ENCODE measurements at regions not wholly inside any gene's neighbourhood (a gene's known extent, or its start where the extent isn't known, plus 50 kb on each side); places are given as distances from the start of the nearest gene placed in this dataset.

GRCh38 chr4:41838590-41838989 is 90.1 kb upstream of the PHOX2B start:
- peaks cover 20% of the 10 kb centered on the region for H3K27me3 Mint-ChIP-seq (ENCODE audit: low read depth)
- H3K4me1 Mint-ChIP-seq (ENCODE audit: low read depth): no peaks in the 10 kb centered on the region
- H3K27ac Mint-ChIP-seq (ENCODE audit: unreplicated experiment): no peak overlapping the region
- H3K36me3 Mint-ChIP-seq (ENCODE audit: low read depth): no peaks in the 10 kb centered on the region
- TF ChIP-seq CTCF (IDR thresholded peaks at IDR 0.05): no peak
- H3K9me3 Mint-ChIP-seq (ENCODE audit: low read depth): no peaks in the 10 kb centered on the region
- no peak overlapping the region for H3K4me3 Mint-ChIP-seq (ENCODE audit: unreplicated experiment)
- no peak for DNase-seq (ENCODE audit: low spot score)

- Mint-ChIP-seq H3K27me3 (ENCODE audit: low read depth) (peaks cover 22% of the 10 kb centered on the region), H3K36me3 (ENCODE audit: low read depth) (no peaks in the 10 kb centered on the region), H3K4me3 (ENCODE audit: unreplicated experiment) (no peak overlapping the region), H3K4me1 (ENCODE audit: low read depth) (no peaks in the 10 kb centered on the region), H3K9me3 (ENCODE audit: low read depth) (no peaks in the 10 kb centered on the region), H3K27ac (ENCODE audit: unreplicated experiment) (no peak overlapping the region)
- TF ChIP-seq CTCF (IDR thresholded peaks at IDR 0.05): no peak
- no peak for DNase-seq (ENCODE audit: low spot score)
These were observed 86.9 kb upstream of the PHOX2B start for GRCh38 chr4:41835321-41835995.

GRCh38 chr4:41832961-41833360 is 84.4 kb upstream of the PHOX2B start:
- no peak for DNase-seq (ENCODE audit: low spot score)
- Mint-ChIP-seq H3K27ac (ENCODE audit: unreplicated experiment) (no peak overlapping the region), H3K4me1 (ENCODE audit: low read depth) (no peaks in the 10 kb centered on the region), H3K36me3 (ENCODE audit: low read depth) (no peaks in the 10 kb centered on the region), H3K27me3 (ENCODE audit: low read depth) (peaks cover 20% of the 10 kb centered on the region), H3K9me3 (ENCODE audit: low read depth) (no peaks in the 10 kb centered on the region), H3K4me3 (ENCODE audit: unreplicated experiment) (no peak overlapping the region)
- no peak for TF ChIP-seq CTCF (IDR thresholded peaks at IDR 0.05)

- H3K4me3 Mint-ChIP-seq (ENCODE audit: unreplicated experiment): no peak overlapping the region
- no peak for TF ChIP-seq CTCF (IDR thresholded peaks at IDR 0.05)
- peaks cover 46% of the 10 kb centered on the region for H3K27me3 Mint-ChIP-seq (ENCODE audit: low read depth)
- no peaks in the 10 kb centered on the region for H3K9me3 Mint-ChIP-seq (ENCODE audit: low read depth)
- H3K27ac Mint-ChIP-seq (ENCODE audit: unreplicated experiment): no peak overlapping the region
- no peaks in the 10 kb centered on the region for H3K4me1 Mint-ChIP-seq (ENCODE audit: low read depth)
- DNase-seq (ENCODE audit: low spot score): no peak
- no peaks in the 10 kb centered on the region for H3K36me3 Mint-ChIP-seq (ENCODE audit: low read depth)
These were observed 73.8 kb upstream of the PHOX2B start for GRCh38 chr4:41822325-41822724.

GRCh38 chr4:41820473-41820872 is 71.9 kb upstream of the PHOX2B start:
- no peak overlapping the region for H3K27ac Mint-ChIP-seq (ENCODE audit: unreplicated experiment)
- no peak for TF ChIP-seq CTCF (IDR thresholded peaks at IDR 0.05)
- DNase-seq (ENCODE audit: low spot score): no peak
- H3K4me3 Mint-ChIP-seq (ENCODE audit: unreplicated experiment): no peak overlapping the region
- H3K36me3 Mint-ChIP-seq (ENCODE audit: low read depth): no peaks in the 10 kb centered on the region
- no peaks in the 10 kb centered on the region for H3K4me1 Mint-ChIP-seq (ENCODE audit: low read depth)
- H3K27me3 Mint-ChIP-seq (ENCODE audit: low read depth): peaks cover 40% of the 10 kb centered on the region
- no peaks in the 10 kb centered on the region for H3K9me3 Mint-ChIP-seq (ENCODE audit: low read depth)

All from chondrocyte (in vitro differentiated cells).